ENCODE measurements at regions not wholly inside any gene's neighbourhood (a gene's known extent, or its start where the extent isn't known, plus 50 kb on each side); places are given as distances from the start of the nearest gene placed in this dataset.

- no peaks in the 10 kb centered on the region for H3K9me3 ChIP-seq (replicated peaks; ENCODE audit: control insufficient read depth, insufficient read depth, low read length)
- H3K36me3 ChIP-seq (ENCODE audit: control insufficient read depth in 2 of 2, insufficient read depth in 2 of 2, low read length in 1 of 2): no peaks in the 10 kb centered on the region
- no peaks in the 10 kb centered on the region for H4K20me1 ChIP-seq (ENCODE audit: control insufficient read depth, insufficient read depth)
- no peaks in the 10 kb centered on the region for H3K4me1 ChIP-seq (ENCODE audit: control insufficient read depth, insufficient read depth, low read length)
- FAIRE-seq (no peak), DNase-seq (ENCODE audit: low read depth, low spot score) (no peak), ATAC-seq (no peak)
- no peak overlapping the region for H3K4me2 ChIP-seq (ENCODE audit: control insufficient read depth, insufficient read depth)
- intact Hi-C loops (cut with micrococcal nuclease; ENCODE audit: unreplicated experiment): loop anchor here (5.0 to 10.0 kb wide), 2 partner anchors 738 to 869 kb away; no protein-coding TSS in a partner anchor
- no peak overlapping the region for H3K9ac ChIP-seq (ENCODE audit: control insufficient read depth, insufficient read depth, low read length)
- ChIA-PET RAD21 (ENCODE audit: unreplicated experiment) (interaction anchor here (0.8 to 6.3 kb wide), 9 partner anchors 11 to 449 kb away, joined by 3 to 98 read pairs (median 4); no protein-coding TSS in a partner anchor), SMC1A (ENCODE audit: uncharacterized antibody, unreplicated experiment) (interaction anchor here (0.7 to 8.9 kb wide), 18 partner anchors 15 to 867 kb away, joined by 3 to 122 read pairs (median 6); no protein-coding TSS in a partner anchor), POLR2A (no interaction called here), CTCF (interaction anchor here (0.6 to 9.9 kb wide), 26 partner anchors 9 to 1087 kb away, joined by 3 to 180 read pairs (median 4); no protein-coding TSS in a partner anchor)
- H3K79me2 ChIP-seq (ENCODE audit: control insufficient read depth, insufficient read depth, low read length): no peaks in the 10 kb centered on the region
- no peak overlapping the region for H2AFZ ChIP-seq (ENCODE audit: control insufficient read depth, low read depth, low read length)
- in situ Hi-C loops (cut with MboI): no loop called here
- no peak overlapping the region for H3K4me3 ChIP-seq
- 46% methylated on average over 7 of the region's 7 CpGs for WGBS (ENCODE audit: insufficient coverage, insufficient replicate concordance, low lambda C conversion rate, missing lambda C conversion rate)
- H3K27ac ChIP-seq (ENCODE audit: control insufficient read depth, insufficient read depth): no peak overlapping the region
- BruUV-seq (replicated peaks): no TSS peak
- TF ChIP-seq RFX5 (IDR thresholded peaks at IDR 0.05; ENCODE audit: low read depth, low read length) (no peak), SMC3 (IDR thresholded peaks at IDR 0.05; ENCODE audit: borderline replicate concordance, low read length) (no peak), ZNF384 (IDR thresholded peaks at IDR 0.05; ENCODE audit: borderline replicate concordance, low read depth, low read length) (no peak), SMAD1 (IDR thresholded peaks at IDR 0.05; ENCODE audit: low read depth, partially characterized antibody) (no peak), NR2F1 (conservative IDR thresholded peaks at IDR 0.05) (no peak), CREB1 (IDR thresholded peaks at IDR 0.05; ENCODE audit: low read depth) (no peak), SIN3A (IDR thresholded peaks at IDR 0.05; ENCODE audit: low read depth, low read length) (no peak)
- H3K27me3 ChIP-seq (replicated peaks in 1 of 2; ENCODE audit: control insufficient read depth in 2 of 2, insufficient read depth in 2 of 2, low read length in 1 of 2): no peaks in the 10 kb centered on the region; a peak in 1 of 4 replicates
These were observed 239.5 kb downstream of the ZPLD1 start for GRCh38 chr3:102674284-102674683.

- no peak overlapping the region for H3K27ac ChIP-seq (ENCODE audit: control insufficient read depth, insufficient read depth)
- H3K4me1 ChIP-seq (ENCODE audit: control insufficient read depth, insufficient read depth, low read length): no peaks in the 10 kb centered on the region
- BruUV-seq (replicated peaks): no TSS peak
- ChIA-PET POLR2A (no interaction called here), RAD21 (ENCODE audit: unreplicated experiment) (interaction anchor here (1.5 to 6.3 kb wide), 2 partner anchors 34 to 65 kb away, joined by 3 to 98 read pairs; no protein-coding TSS in a partner anchor), SMC1A (ENCODE audit: uncharacterized antibody, unreplicated experiment) (interaction anchor here (0.5 to 8.9 kb wide), 3 partner anchors 64 to 447 kb away, joined by 3 to 122 read pairs (median 3); no protein-coding TSS in a partner anchor), CTCF (interaction anchor here (0.7 to 9.9 kb wide), 6 partner anchors 9 to 867 kb away, joined by 3 to 180 read pairs (median 24); no protein-coding TSS in a partner anchor)
- H3K9ac ChIP-seq (ENCODE audit: control insufficient read depth, insufficient read depth, low read length): no peak overlapping the region
- in situ Hi-C loops (cut with MboI): no loop called here
- no peak overlapping the region for H2AFZ ChIP-seq (ENCODE audit: control insufficient read depth, low read depth, low read length)
- H3K79me2 ChIP-seq (ENCODE audit: control insufficient read depth, insufficient read depth, low read length): no peaks in the 10 kb centered on the region
- H4K20me1 ChIP-seq (ENCODE audit: control insufficient read depth, insufficient read depth): no peaks in the 10 kb centered on the region
- FAIRE-seq (no peak), DNase-seq (ENCODE audit: low read depth, low spot score) (no peak), ATAC-seq (no peak)
- H3K4me2 ChIP-seq (ENCODE audit: control insufficient read depth, insufficient read depth): no peak overlapping the region
- H3K4me3 ChIP-seq: no peak overlapping the region
- no peaks in the 10 kb centered on the region for H3K9me3 ChIP-seq (replicated peaks; ENCODE audit: control insufficient read depth, insufficient read depth, low read length)
- no peaks in the 10 kb centered on the region for H3K36me3 ChIP-seq (ENCODE audit: control insufficient read depth in 2 of 2, insufficient read depth in 2 of 2, low read length in 1 of 2)
- H3K27me3 ChIP-seq (replicated peaks in 1 of 2; ENCODE audit: control insufficient read depth in 2 of 2, insufficient read depth in 2 of 2, low read length in 1 of 2): no peaks in the 10 kb centered on the region; a peak in 1 of 4 replicates
- intact Hi-C loops (cut with micrococcal nuclease; ENCODE audit: unreplicated experiment): loop anchor here (10.0 kb wide), 1 partner anchor 872 kb away; no protein-coding TSS in a partner anchor
- TF ChIP-seq DPF2 (IDR thresholded peaks at IDR 0.05): no peak
- TF ChIP-seq E4F1 (IDR thresholded peaks at IDR 0.05; ENCODE audit: borderline replicate concordance, partially characterized antibody): no peak
- no peak for TF ChIP-seq EP300 (IDR thresholded peaks at IDR 0.05; ENCODE audit: borderline replicate concordance in 1 of 2, control insufficient read depth in 1 of 2, low read depth in 2 of 2, low read length in 2 of 2)
- no peak for TF ChIP-seq ZBTB40 (IDR thresholded peaks at IDR 0.05; ENCODE audit: borderline replicate concordance)
These were observed 241.6 kb downstream of the ZPLD1 start for GRCh38 chr3:102676424-102676823.
